ENCODE measurements at regions not wholly inside any gene's neighbourhood (a gene's known extent, or its start where the extent isn't known, plus 50 kb on each side); places are given as distances from the start of the nearest gene placed in this dataset.

DNA sequence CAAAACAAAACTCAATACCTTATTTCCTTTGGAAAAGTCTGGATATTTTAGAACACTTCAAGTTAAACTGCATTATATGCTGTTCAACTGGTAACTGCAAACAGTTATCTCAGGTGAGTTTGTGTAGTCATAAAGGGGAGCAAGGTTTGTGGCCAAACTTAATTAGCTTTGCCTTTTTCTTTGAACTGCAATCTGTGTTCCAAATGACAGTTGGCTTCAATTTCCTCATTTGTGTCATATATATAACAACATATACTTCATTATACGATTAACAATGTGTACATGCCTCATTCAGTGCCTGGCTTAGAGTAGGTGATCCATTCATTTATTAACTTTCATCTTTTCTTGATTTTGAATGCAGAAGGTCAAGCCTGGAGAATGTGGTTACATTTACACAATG, 55.8 kb downstream of the KCNE4 start:
- DNase-seq: no peak

GRCh38 chr2:223108351-223109050, 56.5 kb downstream of the KCNE4 start:
- no peak for DNase-seq

- DNase-seq: no peak
Observed at GRCh38 chr2:223109341-223109740, 57.4 kb downstream of the KCNE4 start.

- no peak for DNase-seq
Observed at GRCh38 chr2:223113161-223113560, 61.2 kb downstream of the KCNE4 start.

DNA sequence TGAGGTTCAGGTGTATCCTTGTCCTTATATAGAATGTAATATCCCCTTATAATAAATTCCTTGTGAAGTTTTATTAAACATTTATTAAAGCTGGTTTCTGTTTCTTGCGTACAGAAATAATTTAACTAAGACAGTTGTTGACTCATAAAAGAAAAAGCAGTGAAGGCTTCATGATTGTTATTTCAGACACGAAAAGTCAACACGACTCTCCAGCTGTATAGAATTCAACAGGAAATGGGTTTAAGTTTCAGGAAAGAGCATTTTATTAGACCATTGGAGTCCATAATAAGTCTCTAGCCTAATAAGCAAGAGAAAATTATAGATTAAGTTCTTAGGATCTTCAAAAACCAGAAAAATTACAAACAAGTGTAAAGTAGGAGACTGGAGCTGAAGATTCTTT, 62.2 kb downstream of the KCNE4 start:
- DNase-seq: no peak

DNA sequence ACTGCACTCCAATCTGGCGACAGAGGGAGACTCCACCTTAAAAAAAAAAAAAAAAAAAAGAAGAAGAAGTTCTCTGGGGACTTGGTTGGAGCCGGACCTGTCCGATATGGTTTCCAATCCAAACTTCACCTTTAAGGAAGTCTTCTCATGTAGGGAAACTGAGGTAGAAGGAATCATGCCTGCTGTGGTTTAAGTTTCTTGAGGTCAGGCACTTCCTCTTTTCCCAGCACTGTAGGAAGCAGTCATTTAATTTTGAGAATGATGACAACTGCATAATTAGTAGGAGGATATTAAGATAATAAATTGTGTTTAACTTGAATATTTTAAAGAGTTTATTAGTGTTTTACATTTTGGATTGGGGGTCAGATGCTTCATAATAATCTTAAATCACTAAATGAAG, 62.9 kb downstream of the KCNE4 start:
- no peak for DNase-seq

DNA sequence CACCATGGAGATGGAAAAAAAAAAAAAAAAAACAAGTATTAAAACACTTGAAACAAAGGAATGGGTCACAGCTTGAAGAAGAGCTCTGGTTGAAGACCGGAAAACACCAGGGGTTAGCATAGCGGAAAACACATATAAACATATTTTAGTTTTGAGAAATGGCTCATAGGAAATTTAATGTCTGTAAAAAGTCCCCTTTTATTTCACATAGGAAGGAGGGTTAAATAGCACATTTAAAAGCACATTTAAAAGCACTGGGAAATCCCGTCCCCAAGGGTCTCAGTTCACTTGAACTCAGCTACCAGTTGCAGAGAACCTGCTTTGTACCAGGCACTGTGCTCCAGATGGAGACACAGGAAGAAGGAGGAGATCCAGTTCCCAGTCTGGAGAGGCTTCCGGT, 65.5 kb downstream of the KCNE4 start:
- DNase-seq: no peak

GRCh38 chr2:223121283-223121682, 69.3 kb downstream of the KCNE4 start:
- DNase-seq: no peak

DNA sequence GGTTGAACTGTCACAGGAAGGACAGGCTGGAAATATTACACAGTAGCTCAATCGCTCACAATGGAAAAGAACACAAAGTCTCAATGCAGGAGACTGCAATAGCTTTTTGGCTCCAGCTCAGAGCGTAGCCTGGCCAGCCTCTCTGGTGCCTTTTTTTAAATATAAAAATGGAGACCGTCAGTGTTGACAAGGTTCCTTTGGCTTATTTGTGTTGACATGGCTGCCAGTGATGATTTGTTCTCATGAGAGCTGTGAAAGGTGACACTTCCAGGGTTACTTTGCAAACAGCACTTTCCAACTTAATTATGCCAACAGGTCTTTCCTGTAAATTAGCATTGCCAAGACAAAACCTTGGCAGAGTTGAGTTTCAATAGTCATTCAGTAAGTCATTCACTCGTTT, 70.8 kb downstream of the KCNE4 start:
- no peak for DNase-seq

GRCh38 chr2:223123855-223124610, 72.0 kb downstream of the KCNE4 start:
- DNase-seq: no peak

DNA sequence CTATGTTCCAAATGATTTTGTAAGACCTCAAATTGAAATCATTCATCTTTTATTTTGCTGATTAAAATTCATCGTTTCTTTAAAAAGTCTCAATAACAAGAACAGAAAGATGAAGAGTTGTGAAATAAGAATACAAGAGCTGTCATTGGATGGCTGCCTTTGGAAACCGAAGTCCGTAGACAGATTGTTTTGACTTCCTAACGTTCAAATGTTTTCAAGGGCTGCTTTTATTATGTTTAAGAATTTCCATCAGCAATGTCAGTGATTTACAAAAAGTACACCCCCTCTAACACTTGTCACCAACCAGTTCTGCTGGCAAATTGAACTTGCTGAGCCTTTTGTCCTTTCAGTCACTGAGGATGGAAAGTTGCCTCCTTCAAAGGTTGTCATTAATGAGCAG, 89.6 kb downstream of the KCNE4 start:
- no peak for DNase-seq

- DNase-seq: no peak
Observed at GRCh38 chr2:223142118-223142517, 90.1 kb downstream of the KCNE4 start.

- no peak for DNase-seq
Observed at GRCh38 chr2:223147431-223147830, 95.4 kb downstream of the KCNE4 start.

DNA sequence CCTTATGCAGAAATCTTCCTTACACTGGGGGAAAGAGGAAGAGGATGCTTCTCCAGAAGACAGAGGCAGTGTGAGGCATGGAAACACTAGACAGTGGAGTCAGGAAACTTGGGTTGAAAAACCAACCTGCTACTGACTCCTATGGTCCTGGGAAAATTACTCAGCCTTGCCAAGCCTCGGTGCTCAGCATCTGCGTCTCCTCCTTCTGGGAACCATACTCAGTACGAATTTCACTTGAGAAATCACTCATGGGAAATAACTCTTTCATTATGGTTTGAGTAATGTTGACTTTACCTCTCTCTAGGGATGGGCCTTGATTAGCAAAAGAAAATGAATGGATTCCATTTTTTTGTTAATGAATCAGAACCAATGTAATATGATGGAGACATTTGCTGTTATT, 96.5 kb downstream of the KCNE4 start:
- DNase-seq: no peak

DNA sequence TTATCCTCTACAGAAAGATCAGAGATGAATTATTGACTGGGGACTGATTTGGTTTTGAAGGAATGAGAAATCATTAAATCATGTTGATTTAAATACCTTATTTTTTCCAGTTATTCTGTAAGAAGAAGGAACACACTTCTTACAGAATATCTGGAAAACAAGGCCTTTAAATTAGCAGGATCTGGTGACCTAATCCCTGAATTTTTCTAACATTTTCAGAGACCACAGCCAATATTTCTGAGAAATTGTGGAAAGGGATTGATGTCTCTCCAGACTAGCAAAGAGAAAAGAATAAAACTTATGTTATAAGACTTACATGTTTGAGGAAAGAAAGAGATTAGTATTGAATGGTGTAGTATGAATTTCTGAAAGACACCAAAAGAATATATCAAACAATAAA, 104.0 kb downstream of the KCNE4 start:
- DNase-seq: no peak

GRCh38 chr2:223161873-223162458, 110.0 kb downstream of the KCNE4 start:
- DNase-seq: no peak

DNA sequence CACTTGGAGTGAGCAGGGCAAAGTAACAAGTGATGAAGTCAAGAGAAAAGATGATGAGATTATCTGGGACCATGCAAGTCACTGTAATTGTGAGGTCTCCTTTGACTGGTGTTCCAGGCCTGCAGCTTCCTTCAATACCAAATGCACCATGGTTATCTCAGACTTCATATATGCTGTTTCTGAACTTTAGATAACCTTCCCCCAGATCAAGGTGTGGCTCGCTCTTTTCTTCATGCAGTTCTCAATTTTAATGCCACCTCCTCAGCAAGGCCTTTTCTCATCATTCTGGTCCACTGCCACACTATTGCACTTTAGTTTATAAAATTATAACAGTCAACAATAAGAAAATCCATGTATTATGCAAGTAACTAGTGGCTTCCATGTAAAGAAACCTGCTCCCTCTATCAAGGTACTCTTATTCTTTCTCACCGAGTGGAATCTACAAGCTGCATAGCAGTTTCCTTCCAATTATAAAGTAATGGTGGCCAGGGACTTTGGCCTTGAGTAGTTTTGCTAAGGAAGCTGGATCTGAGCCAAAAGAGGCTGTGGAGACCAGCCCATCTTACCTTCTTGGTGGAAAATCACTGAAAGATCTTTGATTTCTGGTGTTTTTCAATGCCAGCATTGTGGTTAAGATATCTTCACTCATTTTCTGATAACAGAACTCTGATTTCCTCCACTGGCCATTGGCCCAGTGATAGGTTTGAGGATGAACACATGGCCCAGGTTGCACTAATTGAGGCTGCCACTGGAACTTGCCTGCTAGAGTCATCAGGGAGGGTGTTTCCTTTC, 113.6 kb downstream of the KCNE4 start:
- DNase-seq: no peak

- DNase-seq: no peak
Observed at GRCh38 chr2:223166215-223166493, 114.2 kb downstream of the KCNE4 start.

DNA sequence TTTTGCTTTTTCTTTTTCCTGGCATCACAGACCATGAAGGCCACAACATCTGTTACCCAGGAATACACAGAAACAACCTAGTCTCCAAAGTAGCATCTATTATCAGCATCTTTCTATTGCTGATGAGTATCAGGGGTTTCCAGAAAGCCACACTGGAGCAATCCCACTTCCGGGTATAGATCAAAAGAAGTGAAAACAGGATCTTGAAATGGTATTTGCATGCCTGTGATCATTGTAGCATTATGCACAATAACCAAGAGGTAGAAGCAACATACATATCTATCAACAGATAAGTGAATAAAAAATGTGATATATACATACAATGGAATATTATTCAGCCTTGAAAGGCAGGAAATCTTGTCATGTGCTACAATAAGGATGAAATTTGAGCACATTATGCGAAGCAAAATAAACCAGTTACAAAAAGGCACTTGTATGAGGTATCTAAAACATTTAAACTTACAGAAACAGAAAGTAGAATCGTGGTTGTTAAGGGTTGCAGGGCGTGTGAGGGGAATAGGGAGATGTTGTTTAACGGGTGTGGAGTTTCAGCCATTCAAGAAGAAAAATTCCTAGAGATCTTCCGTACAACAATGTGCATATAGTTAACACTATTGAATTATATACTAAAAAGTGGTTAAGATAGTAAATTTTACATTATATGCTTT, 115.1 kb downstream of the KCNE4 start:
- no peak for DNase-seq

DNA sequence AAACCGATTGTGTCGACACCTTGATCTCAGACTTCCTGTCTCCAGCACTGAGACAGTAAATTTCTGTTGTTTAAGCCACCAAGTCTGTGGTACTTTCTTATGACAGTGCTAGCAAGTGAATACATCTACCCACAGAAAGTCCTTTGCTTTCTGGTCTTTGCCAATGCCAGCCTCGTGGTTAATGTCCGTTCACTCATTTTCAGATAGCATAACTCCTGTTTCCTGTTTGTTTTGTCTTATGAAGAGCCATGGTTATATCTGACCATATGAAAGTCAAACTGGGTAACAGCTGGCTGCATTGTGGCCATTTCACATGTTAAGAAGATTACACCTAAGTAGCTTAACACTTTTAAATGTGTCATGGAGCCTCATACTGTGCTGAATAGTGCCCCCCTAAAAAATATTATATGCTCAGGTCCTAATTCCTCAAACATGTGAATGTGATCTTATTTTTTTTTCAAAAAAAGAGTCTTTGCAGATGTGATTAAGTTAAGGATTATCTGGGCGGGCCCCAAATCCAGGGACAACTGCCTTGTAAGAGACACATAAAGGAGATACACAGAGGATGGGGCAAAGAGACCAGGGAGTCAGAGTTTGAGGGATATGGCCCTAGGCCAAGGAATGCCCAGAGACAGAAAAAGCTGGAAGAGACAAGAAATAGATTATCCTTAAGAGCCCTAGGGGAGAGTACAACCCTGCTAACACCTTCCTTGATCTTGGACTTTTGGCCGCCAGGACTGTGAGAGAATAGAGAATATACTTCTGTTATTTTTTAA, 118.0 kb downstream of the KCNE4 start:
- no peak for DNase-seq

GRCh38 chr2:223176970-223177369, 125.0 kb downstream of the KCNE4 start:
- DNase-seq: no peak

GRCh38 chr2:223180463-223180862, 128.5 kb downstream of the KCNE4 start:
- DNase-seq: no peak

All from NCI-H2171 (cell line).